Esophagus muscularis mucosa (tissue), 4 donors: ENCODE measurements at regions not wholly inside any gene's neighbourhood (a gene's known extent, or its start where the extent isn't known, plus 50 kb on each side); places are given as distances from the start of the nearest gene placed in this dataset.
"Not testable (repeated sequence)": the region's sequence is repeated elsewhere in the genome, so short reads cannot be mapped to it uniquely, and the experiment has no call there.

Source experiments
- DNase-seq: peaks from one replicate; pipeline ENCODE4 v3.0.0-alpha.2; 2017; ENCODE audit errors: extremely low spot score
- H3K27ac ChIP-seq, 4 donors: fragments of 200-600 bp; sonication (generic); replicated peaks in 1 of 4; 1 replicate in 3 of 4; 2 replicates in 1 of 4; pipeline ENCODE4 v1.5.1; 2016 to 2019; ENCODE audit warnings: mild to moderate bottlenecking in 1 of 4
- H3K27me3 ChIP-seq, 4 donors: fragments of 200-600 bp; sonication (generic); one replicate each; pipeline versions ENCODE4 v1.5.1 to v1.6.0; 2016 to 2019
- H3K36me3 ChIP-seq, 4 donors: fragments of 200-600 bp; sonication (generic); one replicate each; pipeline ENCODE4 v1.5.1; 2016 to 2019
- H3K4me1 ChIP-seq, 4 donors: fragments of 200-600 bp; sonication (generic); one replicate each; pipeline ENCODE4 v1.5.1; 2016 to 2019
- H3K4me3 ChIP-seq, 4 donors: fragments of 200-600 bp; sonication (generic); 1 replicate in 2 of 4; 2 replicates in 2 of 4; pipeline ENCODE4 v1.5.1; 2016 to 2019; ENCODE audit warnings: mild to moderate bottlenecking in 4 of 4, moderate library complexity in 1 of 4
- H3K9me3 ChIP-seq, 4 donors: fragments of 200-600 bp; sonication (generic); 1 replicate in 3 of 4; 2 replicates in 1 of 4; pipeline ENCODE4 v1.5.1; 2016 to 2019
- CTCF ChIP-seq, 3 experiments: fragments of 200-600 bp in 2 of 3; fragments of 450-650 bp in 1 of 3; sonication (generic) in 2 of 3; IDR thresholded peaks; one replicate each; pipeline ENCODE4 v1.5.1; 2017 to 2019; ENCODE audit warnings: antibody characterized with exemption in 3 of 3, mild to moderate bottlenecking in 2 of 3, moderate library complexity in 1 of 3
- EP300 ChIP-seq: sonication (generic); formaldehyde crosslinking; IDR thresholded peaks from one replicate; pipeline ENCODE4 v1.6.1; 2017; ENCODE audit warnings: antibody characterized with exemption
- POLR2A ChIP-seq: fragments of 450-650 bp; IDR thresholded peaks from one replicate; pipeline ENCODE4 v1.6.1; 2017; ENCODE audit warnings: antibody characterized with exemption, moderate library complexity, mild to moderate bottlenecking, low read depth
- POLR2AphosphoS5 ChIP-seq, 2 donors: sonication (generic); formaldehyde crosslinking; IDR thresholded peaks; one replicate each; pipeline ENCODE4 v1.6.1; 2017; ENCODE audit warnings: antibody characterized with exemption in 2 of 2
- WGBS: methylation state at CpG from one replicate; pipeline ENCODE4 v1.1.5; 2018; 5-methylcytosine and 5-hydroxymethylcytosine counted together
- intact Hi-C: fragments of 100-400 bp; cut with DNase I; formaldehyde crosslinking; loops from one replicate; pipeline ENCODE4 v1.15.1; 2023

- WGBS, result 76% methylated on average over 4 of the region's 4 CpGs
- no peak for TF ChIP-seq POLR2A
- no peak for TF ChIP-seq EP300
- no peak for TF ChIP-seq CTCF (IDR thresholded peaks at IDR 0.05)
- TF ChIP-seq POLR2AphosphoS5 (IDR thresholded peaks at IDR 0.05), result no peak
- no peaks in the 10 kb centered on the region for H3K4me1 ChIP-seq
- no peaks in the 10 kb centered on the region for H3K36me3 ChIP-seq
- H3K27ac ChIP-seq, result no peak overlapping the region
- no peak overlapping the region for H3K4me3 ChIP-seq
- H3K27me3 ChIP-seq, result no peaks in the 10 kb centered on the region
- intact Hi-C loops, result no loop called here
- no peaks in the 10 kb centered on the region for H3K9me3 ChIP-seq
- DNase-seq, result no peak
Measured at GRCh38 chr2:173734797-173735196, 230.4 kb downstream of the SP3 start.

- H3K9me3 ChIP-seq, intact Hi-C loops, H3K27ac ChIP-seq, H3K4me3 ChIP-seq, H3K27me3 ChIP-seq, H3K4me1 ChIP-seq, H3K36me3 ChIP-seq, DNase-seq: not testable (repeated sequence)
Measured at GRCh38 chr2:173737954-173738575, 227.1 kb downstream of the SP3 start.

GRCh38 chr2:173739006-173739405 lies 226.2 kb downstream of the SP3 start:
- Histone ChIP-seq H3K4me3 (no peak overlapping the region), H3K9me3 (no peaks in the 10 kb centered on the region), H3K27ac (no peak overlapping the region), H3K4me1 (no peaks in the 10 kb centered on the region), H3K27me3 (no peaks in the 10 kb centered on the region), H3K36me3 (no peaks in the 10 kb centered on the region)
- DNase-seq, result no peak
- no peak for TF ChIP-seq POLR2A
- no peak for TF ChIP-seq CTCF (IDR thresholded peaks at IDR 0.05)
- no peak for TF ChIP-seq POLR2AphosphoS5 (IDR thresholded peaks at IDR 0.05)
- no peak for TF ChIP-seq EP300
- intact Hi-C loops, result no loop called here
- 64% methylated on average over 5 of the region's 5 CpGs for WGBS

GRCh38 chr2:173740639-173741038 lies 224.5 kb downstream of the SP3 start:
- Histone ChIP-seq H3K9me3 (no peaks in the 10 kb centered on the region), H3K36me3 (no peaks in the 10 kb centered on the region), H3K4me3 (no peak overlapping the region), H3K4me1 (no peaks in the 10 kb centered on the region), H3K27ac (no peak overlapping the region), H3K27me3 (no peaks in the 10 kb centered on the region)
- intact Hi-C loops, result no loop called here
- 72% methylated on average over 5 of the region's 5 CpGs for WGBS
- no peak for DNase-seq
- TF ChIP-seq POLR2AphosphoS5 (IDR thresholded peaks at IDR 0.05), result no peak
- no peak for TF ChIP-seq EP300
- no peak for TF ChIP-seq POLR2A

GRCh38 chr2:173741759-173742158 lies 223.4 kb downstream of the SP3 start:
- no peak overlapping the region for H3K27ac ChIP-seq
- H3K4me1 ChIP-seq, result no peaks in the 10 kb centered on the region
- TF ChIP-seq EP300, result no peak
- TF ChIP-seq POLR2A, result no peak
- TF ChIP-seq POLR2AphosphoS5 (IDR thresholded peaks at IDR 0.05), result no peak
- no peak for TF ChIP-seq CTCF (IDR thresholded peaks at IDR 0.05)
- H3K4me3 ChIP-seq, result no peak overlapping the region
- WGBS, result 69% methylated on average over 2 of the region's 2 CpGs
- no peaks in the 10 kb centered on the region for H3K27me3 ChIP-seq
- no peak for DNase-seq
- no peaks in the 10 kb centered on the region for H3K9me3 ChIP-seq
- H3K36me3 ChIP-seq, result no peaks in the 10 kb centered on the region
- intact Hi-C loops, result no loop called here

- H3K4me1 ChIP-seq, result no peaks in the 10 kb centered on the region
- H3K36me3 ChIP-seq, result no peaks in the 10 kb centered on the region
- H3K4me3 ChIP-seq, result no peak overlapping the region
- 83% methylated on average over 6 of the region's 6 CpGs for WGBS
- intact Hi-C loops, result no loop called here
- no peak overlapping the region for H3K27ac ChIP-seq
- H3K9me3 ChIP-seq, result no peaks in the 10 kb centered on the region
- TF ChIP-seq CTCF (IDR thresholded peaks at IDR 0.05) (no peak), EP300 (no peak), POLR2AphosphoS5 (IDR thresholded peaks at IDR 0.05) (no peak), POLR2A (no peak)
- H3K27me3 ChIP-seq, result peaks cover 0 to 12% (median 0%) of the 10 kb centered on the region in 4 donors
- no peak for DNase-seq
Measured at GRCh38 chr2:173747035-173747434, 218.1 kb downstream of the SP3 start.
